KMS-11 (cell line): ENCODE measurements at regions not wholly inside any gene's neighbourhood (a gene's known extent, or its start where the extent isn't known, plus 50 kb on each side); places are given as distances from the start of the nearest gene placed in this dataset.
"Not testable (repeated sequence)": the region's sequence is repeated elsewhere in the genome, so short reads cannot be mapped to it uniquely, and the experiment has no call there.

Experiments used
- H2AFZ ChIP-seq: fragments of 200-600 bp; sonication (generic); 2 replicates; pipeline ENCODE4 v1.6.1; 2016; ENCODE audit warnings: antibody characterized with exemption, mixed run types, low read depth
- H3K27ac ChIP-seq: fragments of 200-600 bp; sonication (generic); 2 replicates; pipeline ENCODE4 v1.6.1; 2016; ENCODE audit warnings: mild to moderate bottlenecking, mixed run types
- H3K27me3 ChIP-seq: fragments of 200-600 bp; sonication (generic); 2 replicates; pipeline ENCODE4 v1.6.1; 2017; ENCODE audit warnings: mild to moderate bottlenecking, low read depth, mixed run types, moderate library complexity; ENCODE audit not compliant: insufficient read depth
- H3K36me3 ChIP-seq: fragments of 200-600 bp; sonication (generic); 2 replicates; pipeline ENCODE4 v1.6.1; 2017; ENCODE audit warnings: mild to moderate bottlenecking, mixed run types; ENCODE audit not compliant: insufficient read depth
- H3K4me1 ChIP-seq: fragments of 200-600 bp; sonication (generic); 2 replicates; pipeline ENCODE4 v1.6.1; 2016; ENCODE audit warnings: mild to moderate bottlenecking, low read depth, mixed run types; ENCODE audit not compliant: poor library complexity, severe bottlenecking
- H3K4me2 ChIP-seq: fragments of 200-600 bp; sonication (generic); 2 replicates; pipeline ENCODE4 v1.7.0; 2016; ENCODE audit warnings: mild to moderate bottlenecking, mixed run types
- H3K4me3 ChIP-seq: fragments of 200-600 bp; sonication (generic); IDR thresholded peaks from 2 replicates; pipeline ENCODE4 v1.6.1; 2017; ENCODE audit warnings: low read depth, low read length, mixed read lengths; ENCODE audit not compliant: insufficient read depth
- H3K79me2 ChIP-seq: fragments of 200-600 bp; sonication (generic); 2 replicates; pipeline ENCODE4 v1.6.1; 2016; ENCODE audit warnings: low read depth, mixed run types; ENCODE audit not compliant: insufficient read depth
- H3K9ac ChIP-seq: fragments of 200-600 bp; sonication (generic); 2 replicates; pipeline ENCODE4 v1.6.1; 2016; ENCODE audit warnings: mild to moderate bottlenecking, mixed run types
- H4K20me1 ChIP-seq: fragments of 200-600 bp; sonication (generic); 2 replicates; pipeline ENCODE4 v1.6.1; 2016; ENCODE audit warnings: mild to moderate bottlenecking, mixed run types; ENCODE audit not compliant: insufficient read depth
- TF ChIP-seq, protein P1 (sequence below): fragments of 200-600 bp; sonication (generic); conservative IDR thresholded peaks from 2 replicates; pipeline ENCODE4 v1.6.1; 2017; ENCODE audit warnings: low read depth, mild to moderate bottlenecking, antibody characterized with exemption, low read length, moderate library complexity, mixed read lengths

- H4K20me1 ChIP-seq = no peaks in the 10 kb centered on the region
- TF ChIP-seq, protein P1, sequence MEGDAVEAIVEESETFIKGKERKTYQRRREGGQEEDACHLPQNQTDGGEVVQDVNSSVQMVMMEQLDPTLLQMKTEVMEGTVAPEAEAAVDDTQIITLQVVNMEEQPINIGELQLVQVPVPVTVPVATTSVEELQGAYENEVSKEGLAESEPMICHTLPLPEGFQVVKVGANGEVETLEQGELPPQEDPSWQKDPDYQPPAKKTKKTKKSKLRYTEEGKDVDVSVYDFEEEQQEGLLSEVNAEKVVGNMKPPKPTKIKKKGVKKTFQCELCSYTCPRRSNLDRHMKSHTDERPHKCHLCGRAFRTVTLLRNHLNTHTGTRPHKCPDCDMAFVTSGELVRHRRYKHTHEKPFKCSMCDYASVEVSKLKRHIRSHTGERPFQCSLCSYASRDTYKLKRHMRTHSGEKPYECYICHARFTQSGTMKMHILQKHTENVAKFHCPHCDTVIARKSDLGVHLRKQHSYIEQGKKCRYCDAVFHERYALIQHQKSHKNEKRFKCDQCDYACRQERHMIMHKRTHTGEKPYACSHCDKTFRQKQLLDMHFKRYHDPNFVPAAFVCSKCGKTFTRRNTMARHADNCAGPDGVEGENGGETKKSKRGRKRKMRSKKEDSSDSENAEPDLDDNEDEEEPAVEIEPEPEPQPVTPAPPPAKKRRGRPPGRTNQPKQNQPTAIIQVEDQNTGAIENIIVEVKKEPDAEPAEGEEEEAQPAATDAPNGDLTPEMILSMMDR = no peak
- no peaks in the 10 kb centered on the region for H3K36me3 ChIP-seq
- H3K79me2 ChIP-seq = no peaks in the 10 kb centered on the region
- no peak overlapping the region for H3K9ac ChIP-seq
- H2AFZ ChIP-seq = no peak overlapping the region
- no peak overlapping the region for H3K4me2 ChIP-seq
- no peak overlapping the region for H3K4me3 ChIP-seq
- no peaks in the 10 kb centered on the region for H3K27me3 ChIP-seq
- H3K27ac ChIP-seq = no peak overlapping the region
- H3K4me1 ChIP-seq = no peaks in the 10 kb centered on the region
Measured at GRCh38 chr11:122592641-122593040, 62.9 kb upstream of the UBASH3B start.

GRCh38 chr11:122584670-122585069 is 70.9 kb upstream of the UBASH3B start:
- no peaks in the 10 kb centered on the region for H3K36me3 ChIP-seq
- no peaks in the 10 kb centered on the region for H3K4me1 ChIP-seq
- H2AFZ ChIP-seq = no peak overlapping the region
- no peak overlapping the region for H3K27ac ChIP-seq
- no peak overlapping the region for H3K4me3 ChIP-seq
- TF ChIP-seq, protein P1 = no peak
- H4K20me1 ChIP-seq = no peaks in the 10 kb centered on the region
- no peak overlapping the region for H3K9ac ChIP-seq
- H3K79me2 ChIP-seq = no peaks in the 10 kb centered on the region
- H3K4me2 ChIP-seq = no peak overlapping the region
- H3K27me3 ChIP-seq = no peaks in the 10 kb centered on the region

DNA sequence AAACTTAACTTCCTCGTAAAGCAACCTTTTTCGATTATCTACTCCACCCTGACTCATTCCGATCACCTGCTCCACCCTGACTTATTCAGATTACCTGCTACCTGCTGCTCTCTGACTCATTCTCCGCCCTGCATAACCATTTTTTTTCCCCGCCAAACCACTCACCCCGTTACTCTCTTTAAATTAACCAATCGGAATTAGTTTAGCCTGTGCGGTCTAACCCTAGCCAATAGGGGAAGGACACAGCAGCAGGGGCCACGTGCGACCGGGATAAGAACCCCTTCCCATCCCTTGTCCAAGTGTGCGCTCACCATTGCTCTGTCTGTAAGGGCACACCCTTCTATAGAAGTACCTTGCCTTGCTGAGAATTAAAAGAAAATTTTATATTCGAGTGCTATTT is 75.5 kb upstream of the UBASH3B start:
- not testable (repeated sequence) for H3K36me3 ChIP-seq, H3K4me3 ChIP-seq, H4K20me1 ChIP-seq, H3K9ac ChIP-seq, H3K4me1 ChIP-seq, H3K27me3 ChIP-seq, H2AFZ ChIP-seq, H3K79me2 ChIP-seq, H3K27ac ChIP-seq, H3K4me2 ChIP-seq

- no peaks in the 10 kb centered on the region for H3K36me3 ChIP-seq
- H3K9ac ChIP-seq = no peak overlapping the region
- H2AFZ ChIP-seq = no peak overlapping the region
- H3K27ac ChIP-seq = no peak overlapping the region
- no peaks in the 10 kb centered on the region for H3K4me1 ChIP-seq
- H3K79me2 ChIP-seq = no peaks in the 10 kb centered on the region
- no peaks in the 10 kb centered on the region for H3K27me3 ChIP-seq
- TF ChIP-seq, protein P1 = no peak
- H3K4me2 ChIP-seq = no peak overlapping the region
- H4K20me1 ChIP-seq = no peaks in the 10 kb centered on the region
- no peak overlapping the region for H3K4me3 ChIP-seq
Measured at GRCh38 chr11:122578171-122578825, 77.2 kb upstream of the UBASH3B start.

- Histone ChIP-seq H3K36me3 (no peaks in the 10 kb centered on the region), H3K4me3 (no peak overlapping the region), H2AFZ (no peak overlapping the region), H4K20me1 (no peaks in the 10 kb centered on the region), H3K79me2 (no peaks in the 10 kb centered on the region), H3K4me2 (no peak overlapping the region), H3K4me1 (no peaks in the 10 kb centered on the region), H3K9ac (no peak overlapping the region), H3K27ac (no peak overlapping the region), H3K27me3 (no peaks in the 10 kb centered on the region)
- TF ChIP-seq, protein P1 = no peak
Measured at GRCh38 chr11:122572592-122572991, 82.9 kb upstream of the UBASH3B start.
